ENCODE measurements at regions not wholly inside any gene's neighbourhood (a gene's known extent, or its start where the extent isn't known, plus 50 kb on each side); places are given as distances from the start of the nearest gene placed in this dataset.

DNA sequence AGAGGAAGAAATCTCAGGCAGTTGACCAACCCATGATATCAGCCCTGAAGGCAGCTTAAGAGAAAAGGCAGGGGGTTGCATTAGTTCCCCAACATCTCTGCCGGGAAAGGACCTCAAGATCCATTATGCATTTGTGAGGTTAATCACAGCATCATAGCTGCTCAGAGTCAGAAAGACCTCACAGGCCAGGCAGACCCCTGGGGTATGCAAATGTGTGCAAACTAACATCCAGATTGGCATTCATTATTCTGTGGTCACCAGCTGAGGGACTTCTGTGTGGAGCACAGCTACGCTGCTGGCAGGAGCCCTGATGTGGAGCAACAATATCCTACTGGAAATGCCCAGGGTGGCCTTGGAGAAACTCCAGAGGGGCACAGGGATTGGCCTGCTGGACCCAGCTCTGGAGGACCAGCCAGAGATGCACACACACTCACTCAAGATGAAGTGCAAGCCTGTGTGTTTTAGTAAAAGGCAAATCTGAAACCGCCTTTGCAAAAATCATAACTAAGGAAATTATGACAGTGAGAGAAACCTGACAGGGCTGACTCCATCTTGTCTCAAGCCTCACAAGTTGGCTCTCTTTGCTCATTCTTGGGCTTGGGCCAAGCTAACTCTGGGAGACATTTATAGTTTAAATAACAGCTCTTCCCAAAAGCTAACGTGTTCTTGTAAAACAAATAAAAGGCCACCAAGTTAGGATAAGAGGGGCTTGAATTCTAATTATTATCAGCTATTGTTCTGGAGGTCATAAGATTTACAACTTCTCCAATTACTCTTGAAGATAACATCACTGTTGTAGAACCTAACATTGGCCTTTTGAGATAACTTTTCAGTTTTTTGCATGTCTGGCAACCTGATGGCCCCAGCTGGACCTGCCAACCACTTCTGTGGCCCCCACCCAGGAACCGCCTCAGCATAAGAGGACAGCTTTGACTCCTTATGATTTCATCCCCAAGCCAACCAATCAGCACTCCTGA, 257.1 kb downstream of the UACA start:
- DNase-seq (ENCODE audit: low spot score) = no peak

DNA sequence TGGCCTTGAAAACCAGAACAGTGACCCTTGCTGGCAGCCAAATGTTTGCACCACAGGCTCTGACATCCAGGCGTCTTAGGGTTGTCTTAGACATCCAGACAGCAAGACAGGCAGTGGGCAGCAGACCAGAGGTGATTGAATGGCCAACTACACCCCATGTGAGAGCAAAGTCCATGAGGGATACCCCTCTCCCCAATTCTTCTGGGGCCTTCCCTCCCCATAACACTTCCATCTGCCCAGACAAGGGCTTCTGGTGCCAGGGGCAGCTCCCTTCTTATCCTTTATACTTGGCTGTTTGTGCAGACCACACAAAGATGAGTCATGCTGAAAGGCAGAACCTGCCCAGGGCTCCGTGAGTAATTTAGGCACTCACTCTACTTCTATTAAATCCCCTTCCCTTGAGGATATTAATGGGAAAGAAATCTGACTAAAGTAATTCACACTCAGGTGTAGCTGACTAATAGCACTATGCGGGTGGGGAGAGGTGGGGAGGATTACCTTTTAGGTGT, 257.9 kb downstream of the UACA start:
- DNase-seq (ENCODE audit: low spot score) = peak; percentile 60

DNA sequence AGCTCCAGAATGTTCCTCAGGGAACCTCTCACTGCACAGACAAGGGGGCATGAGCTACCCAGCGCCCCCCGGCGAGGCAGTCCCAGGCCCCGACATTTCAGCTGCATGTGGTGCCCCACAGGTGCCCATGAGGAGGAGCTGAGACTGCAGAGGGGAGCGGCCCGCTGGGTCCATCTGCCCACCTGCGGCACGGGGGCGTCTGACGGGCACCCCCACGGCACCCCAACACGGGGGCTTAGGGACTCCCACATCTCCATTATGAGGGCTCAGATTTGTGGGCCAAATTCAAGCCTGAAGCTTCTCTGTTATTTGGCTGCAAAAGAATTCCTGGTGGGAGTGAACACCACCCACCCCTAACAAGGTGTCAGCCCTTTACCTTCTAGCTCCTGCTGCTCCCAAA, 258.4 kb downstream of the UACA start:
- DNase-seq (ENCODE audit: low spot score) = no peak

DNA sequence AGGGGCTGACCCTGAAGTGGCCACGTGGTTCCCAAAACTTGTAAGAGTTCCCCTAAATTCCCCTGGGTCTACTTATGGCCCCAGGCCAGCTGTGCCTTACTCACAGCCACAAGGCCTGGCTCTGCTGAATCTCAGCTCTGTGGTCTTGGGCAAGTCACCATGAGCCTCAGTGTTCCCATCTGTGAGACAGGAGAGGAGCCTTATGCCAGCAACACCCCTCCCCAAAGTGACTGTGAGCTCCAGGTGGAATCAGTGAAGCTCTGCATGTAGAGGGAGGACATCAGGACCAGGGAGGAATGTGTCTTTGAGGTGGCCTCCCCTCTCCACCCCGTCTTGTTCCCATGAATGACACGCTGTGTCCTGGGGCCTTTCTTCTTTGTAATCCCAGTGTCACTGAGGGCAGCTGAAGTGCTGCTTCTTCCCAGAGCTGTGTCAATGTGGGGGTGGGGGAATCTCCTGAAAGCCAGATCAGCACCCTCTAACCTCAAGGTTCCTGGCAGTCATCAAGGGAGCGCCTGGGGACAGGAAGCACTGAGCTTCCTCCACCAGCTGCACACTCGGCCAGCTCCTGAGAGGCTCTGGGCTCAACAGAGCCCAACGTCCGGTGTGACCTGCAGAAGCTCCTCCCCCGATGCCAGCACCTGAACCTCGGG, 258.9 kb downstream of the UACA start:
- DNase-seq (ENCODE audit: low spot score) = peak; percentile 70

DNA sequence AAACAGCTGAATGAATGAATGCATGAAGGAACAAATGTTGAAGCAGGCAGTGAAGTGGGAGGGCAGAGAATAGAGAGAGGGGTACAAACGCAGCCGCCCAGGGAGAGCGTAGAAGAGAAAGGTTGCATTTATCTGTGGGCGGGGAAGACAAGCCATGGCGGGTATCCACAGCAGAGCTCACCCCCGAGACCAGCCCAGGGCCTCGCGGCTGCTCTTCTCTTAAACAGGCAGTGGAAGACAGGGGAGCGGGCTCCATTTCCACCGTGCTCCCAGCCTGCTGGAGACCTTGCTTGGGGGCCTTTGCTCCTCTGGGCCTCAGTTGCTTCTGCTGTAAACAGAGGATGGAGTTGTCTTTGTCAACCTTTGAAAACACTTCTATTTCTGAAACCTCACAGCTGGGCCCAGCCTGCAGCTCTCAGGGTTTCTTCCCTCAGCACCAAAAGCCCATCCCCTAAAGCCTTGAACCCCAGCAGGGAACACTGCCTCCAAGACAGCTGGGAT, 259.5 kb downstream of the UACA start:
- no peak for DNase-seq (ENCODE audit: low spot score)

DNA sequence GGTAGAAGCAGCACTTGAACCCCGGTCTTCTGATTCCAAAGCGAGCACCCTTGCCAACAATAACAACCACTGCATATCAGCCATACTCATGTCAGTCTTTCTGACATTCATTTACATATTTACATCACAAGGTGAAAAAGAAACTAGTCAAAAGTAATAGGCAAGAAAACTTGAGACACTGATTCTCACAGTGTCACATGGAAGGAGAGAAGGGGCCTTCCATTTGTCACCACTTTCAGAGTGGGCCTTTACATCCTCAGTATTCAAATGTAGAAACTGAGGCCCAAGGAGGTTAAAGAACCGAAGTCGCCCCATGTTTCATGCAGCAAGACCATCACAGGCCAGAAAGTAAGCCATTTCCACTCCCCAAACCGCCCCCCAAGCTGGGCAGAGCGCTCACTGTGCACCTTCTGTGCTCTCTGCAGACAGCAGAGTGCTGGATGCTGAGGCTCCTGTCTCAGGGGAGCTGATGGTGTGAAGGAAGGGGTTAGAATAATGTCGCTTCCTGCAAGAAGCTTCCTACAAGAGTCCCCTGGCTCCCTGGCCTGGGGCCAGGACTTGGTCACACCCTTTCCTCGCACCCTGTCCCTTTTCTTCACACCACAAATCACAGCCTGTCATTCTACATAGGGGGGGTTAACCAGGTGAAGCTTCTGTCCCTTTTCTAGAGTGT, 260.1 kb downstream of the UACA start:
- no peak for DNase-seq (ENCODE audit: low spot score)

DNA sequence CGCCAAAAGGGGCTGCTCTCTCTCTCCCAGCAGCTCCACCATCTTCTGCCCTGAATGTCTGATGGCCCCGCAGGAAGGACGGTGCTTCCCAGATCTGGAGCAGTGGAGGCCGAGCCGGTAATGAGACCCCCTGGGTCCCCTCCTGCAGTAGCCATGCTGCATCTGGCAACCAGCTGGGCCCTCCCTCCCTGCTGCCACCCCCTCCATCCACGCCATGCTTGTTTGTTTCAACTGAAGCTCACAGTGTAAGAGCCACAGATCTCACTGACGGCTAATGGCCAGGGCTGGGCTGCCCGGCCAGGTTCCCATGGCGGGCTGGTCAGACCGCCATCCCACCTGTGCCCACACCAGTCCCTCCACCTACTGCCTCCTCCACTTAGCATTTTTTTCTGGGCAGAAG, 260.8 kb downstream of the UACA start:
- no peak for DNase-seq (ENCODE audit: low spot score)

DNA sequence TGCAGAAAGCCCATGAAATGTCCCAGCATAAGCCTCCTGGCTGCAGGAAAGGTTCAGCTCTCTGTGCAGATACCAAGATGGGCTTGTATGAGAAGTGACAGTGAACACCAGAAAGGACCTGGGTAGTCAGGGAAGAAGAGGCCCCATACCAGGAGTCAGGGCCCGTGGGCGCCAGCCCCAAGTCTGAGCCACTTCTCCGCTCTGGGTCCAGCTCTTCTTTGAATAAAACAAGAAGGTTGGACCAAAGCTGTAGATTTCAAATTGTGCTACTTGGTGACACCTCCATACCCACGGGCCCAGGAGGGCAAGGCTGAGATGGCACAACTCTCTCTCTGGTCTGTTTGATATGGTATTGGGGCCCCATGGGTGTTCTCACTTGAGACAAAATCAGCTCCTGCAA, 261.5 kb downstream of the UACA start:
- no peak for DNase-seq (ENCODE audit: low spot score)

DNA sequence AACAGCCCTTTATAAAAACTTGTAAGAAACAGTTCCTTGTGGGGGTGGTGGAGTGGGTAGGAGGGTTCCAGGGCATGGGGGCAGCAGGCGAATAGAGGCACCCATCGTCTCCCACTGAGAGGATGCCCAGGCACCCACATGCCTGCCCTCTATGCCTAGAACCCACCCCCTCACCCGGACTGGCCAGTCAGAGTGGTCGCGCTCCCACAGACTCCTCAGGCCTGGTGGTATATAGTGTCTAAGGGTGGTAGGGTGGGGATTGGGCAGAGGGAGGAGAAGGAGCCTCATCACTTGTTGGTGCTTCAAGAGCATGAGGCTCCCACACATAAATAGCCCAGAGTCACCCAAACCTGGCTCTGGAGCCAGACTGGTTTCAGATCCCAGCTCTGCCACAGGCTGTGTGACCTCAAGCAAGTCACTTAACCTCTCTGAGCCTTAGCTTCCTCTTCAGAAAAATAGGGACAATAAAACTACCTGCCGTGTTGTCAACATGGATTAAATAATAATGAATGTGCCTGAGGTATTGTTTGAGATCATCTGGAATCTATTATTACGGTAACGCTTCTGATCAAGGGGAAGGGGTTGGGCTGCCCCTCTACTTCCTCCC, 262.1 kb downstream of the UACA start:
- no peak for DNase-seq (ENCODE audit: low spot score)

DNA sequence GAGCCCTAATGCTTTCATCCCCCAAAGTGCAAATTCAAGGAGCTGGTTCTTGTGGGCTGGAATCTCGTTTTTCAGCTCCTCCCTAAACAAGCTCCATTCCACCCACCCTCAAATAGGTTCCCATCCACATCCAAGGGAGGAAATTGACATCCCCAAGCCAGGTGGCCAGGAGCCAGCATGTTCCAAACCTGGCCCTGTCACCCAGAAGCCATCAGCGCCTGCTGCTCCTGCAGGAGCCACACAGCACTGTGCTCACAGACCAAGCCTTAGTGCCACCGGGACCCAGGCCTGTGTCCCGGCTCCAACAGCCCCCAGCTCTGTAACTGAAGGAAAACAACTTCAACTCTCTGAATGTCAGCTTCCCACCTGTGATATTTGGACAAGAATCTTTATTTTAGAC, 263.6 kb downstream of the UACA start:
- DNase-seq (ENCODE audit: low spot score) = no peak

DNA sequence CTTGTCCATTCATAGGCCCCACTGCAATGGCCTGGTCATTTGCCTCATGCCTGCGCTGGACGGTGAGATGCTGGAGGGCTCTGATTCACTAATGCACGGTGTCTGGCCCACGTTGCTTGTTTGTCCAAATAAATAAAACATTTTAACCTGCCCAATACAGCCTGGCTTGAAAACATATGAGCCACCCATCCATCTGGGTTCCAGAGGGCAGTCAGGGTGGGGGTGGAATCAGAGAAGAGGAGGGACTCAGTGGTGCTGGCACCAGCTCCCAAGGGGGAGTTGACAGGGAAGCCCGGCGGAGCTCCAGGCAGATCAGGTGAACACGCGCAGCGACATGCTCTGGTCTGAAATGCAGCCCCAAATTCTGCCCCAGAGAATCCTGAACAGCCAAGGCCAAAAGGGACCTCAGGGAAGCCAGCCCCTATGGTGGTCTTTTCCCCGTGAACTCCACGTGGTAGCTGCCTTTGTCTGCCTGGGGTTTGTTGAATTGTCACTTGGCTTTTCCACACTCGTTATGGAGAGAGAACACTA, 265.2 kb downstream of the UACA start:
- no peak for DNase-seq (ENCODE audit: low spot score)

DNA sequence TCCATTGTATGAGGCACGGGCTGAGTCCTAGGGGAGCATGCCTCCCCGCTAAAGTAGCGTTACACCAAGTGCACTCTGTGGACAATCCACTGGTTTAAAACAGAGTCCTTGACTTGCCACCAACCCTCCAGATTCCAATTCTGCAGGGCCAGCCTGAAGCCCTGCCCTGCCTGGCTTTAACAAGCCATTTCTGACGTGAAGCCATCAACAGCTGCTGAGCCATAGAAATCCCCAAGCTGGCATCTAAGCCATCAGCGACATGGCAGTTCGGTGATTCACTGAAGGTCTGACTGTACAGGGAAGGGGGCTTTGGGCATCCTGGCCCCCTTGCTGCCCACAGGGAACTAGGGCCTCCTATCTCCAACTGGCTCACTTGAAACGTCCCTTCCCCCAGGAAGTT, 265.7 kb downstream of the UACA start:
- no peak for DNase-seq (ENCODE audit: low spot score)

DNA sequence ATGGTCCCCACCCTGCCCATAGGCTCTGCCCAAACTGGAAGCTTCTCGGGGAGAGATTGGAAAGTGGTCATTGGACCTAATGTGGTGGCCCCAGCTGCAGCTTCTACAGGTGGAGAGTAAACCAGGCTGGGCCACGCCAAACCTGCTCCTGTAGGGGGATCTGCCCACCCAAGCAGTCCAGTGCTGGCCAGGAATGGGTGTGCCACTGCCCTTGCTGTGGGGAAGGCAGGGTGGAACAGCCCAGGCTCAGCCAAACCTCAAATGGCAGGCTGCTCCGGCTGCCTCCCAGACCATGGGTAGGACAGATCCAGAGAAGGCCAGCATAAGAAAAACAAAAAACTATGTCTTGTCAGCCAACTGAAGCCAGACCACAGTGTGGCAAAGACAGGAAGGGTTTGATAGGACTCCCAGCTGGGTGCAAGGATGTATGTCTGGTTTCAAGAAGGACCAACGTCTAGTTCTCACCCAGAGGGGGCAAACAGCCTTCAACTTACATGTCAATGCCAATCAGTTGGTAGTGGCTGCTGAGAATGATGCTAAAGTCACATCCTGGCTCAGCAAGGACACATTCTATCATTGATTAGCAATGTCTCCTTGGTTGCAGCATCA, 267.3 kb downstream of the UACA start:
- no peak for DNase-seq (ENCODE audit: low spot score)

DNA sequence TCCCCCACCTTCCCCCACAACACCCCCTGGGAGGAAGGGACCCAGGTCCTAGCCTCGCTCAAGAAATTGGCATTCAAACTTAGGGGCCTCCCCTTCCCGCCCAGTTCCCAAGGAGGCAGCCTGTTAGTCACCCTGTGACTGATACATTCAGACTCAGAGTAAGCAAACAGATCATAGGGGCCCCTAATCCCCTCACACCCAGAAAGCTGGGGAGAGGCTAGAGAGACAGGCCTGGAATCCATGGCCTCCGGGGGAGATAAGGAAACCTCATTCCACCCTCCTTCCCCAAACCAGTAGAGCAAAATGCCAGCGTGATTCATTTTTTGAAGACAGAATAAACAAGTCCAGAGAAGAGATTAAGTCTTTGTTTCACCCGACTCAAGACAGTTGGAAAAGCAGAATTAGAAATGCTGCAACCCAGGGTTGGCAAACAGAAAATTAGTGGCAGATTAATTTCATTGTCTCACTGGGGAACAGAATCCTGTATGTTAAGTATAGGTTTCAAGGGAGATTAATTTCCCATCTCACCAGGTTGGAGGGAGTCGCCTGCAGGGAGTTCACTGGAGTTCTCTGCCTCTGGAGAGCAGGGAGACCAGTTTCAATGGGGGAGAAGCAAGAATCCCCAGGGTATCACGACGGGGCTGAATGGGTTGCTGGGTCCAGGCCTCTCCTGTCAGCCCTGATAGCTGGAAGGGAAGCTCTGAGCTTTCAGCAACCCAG, 268.3 kb downstream of the UACA start:
- no peak for DNase-seq (ENCODE audit: low spot score)

DNA sequence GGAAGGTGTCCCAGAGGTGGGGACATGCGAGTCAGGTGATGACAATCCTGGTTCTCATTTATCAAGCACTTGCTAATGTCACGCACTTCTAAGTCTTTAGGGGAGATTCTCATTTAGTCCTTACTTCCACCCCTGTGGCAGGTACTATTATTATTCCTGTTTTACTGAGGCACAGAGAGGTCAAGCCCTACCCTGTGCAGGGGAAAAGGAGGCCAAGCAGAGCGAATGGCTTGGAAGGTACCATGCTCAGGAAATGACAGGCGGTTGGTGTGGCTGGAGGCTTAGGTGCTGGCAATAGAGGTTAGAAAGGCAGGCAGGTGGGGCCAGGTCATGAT, 268.9 kb downstream of the UACA start:
- no peak for DNase-seq (ENCODE audit: low spot score)

DNA sequence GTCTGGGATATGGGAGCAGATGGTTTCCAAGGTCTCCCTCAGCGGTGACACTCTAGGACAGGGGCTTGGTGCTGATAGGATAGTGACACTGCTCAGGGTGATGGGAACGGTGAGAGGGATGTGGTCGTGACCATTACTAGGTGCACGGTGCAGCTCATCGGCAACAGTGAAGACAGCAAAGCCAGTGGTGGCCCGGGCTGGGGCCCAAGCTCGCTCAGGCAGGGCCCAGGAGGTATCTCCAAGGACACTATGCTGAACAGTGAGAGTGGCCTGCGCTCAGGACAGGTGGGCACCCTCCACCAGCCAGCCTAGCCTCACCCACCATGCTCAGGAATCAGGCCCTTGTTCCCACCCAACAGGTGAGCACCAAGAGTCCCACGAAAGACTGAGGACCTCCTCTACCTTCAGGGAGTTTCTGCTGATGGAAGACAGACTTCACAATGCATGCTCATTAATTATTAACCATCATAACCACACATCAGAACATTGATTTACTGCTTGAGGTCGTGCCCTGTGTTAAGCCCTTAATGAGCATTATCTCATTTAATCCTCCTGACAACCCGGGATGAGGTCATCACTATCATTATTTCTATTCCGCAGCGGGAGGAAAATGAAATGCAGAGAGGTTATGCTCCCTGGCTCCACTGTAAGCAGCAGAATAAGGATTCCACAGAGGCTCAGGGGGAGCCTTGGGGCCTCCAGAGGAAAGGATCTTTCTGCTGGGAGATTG, 269.4 kb downstream of the UACA start:
- DNase-seq (ENCODE audit: low spot score) = no peak

DNA sequence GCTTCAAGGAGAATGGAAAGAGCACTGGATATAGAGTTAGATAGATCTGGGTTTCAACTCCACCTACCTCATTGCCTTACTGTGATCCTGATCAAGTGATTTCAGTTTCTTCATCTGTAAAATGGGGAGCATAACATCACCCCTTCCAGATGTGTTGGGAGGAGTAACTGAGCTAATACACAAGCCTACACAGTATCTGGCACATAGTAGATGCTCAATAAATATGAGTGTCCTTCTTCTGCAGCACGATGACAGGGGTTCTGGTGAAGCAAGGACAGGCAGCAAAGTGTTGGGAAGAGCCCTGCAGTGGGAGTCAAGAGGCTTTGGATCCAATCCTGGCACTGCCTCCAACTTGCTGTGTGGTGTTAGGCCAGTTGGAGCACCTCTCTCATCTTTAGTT, 270.0 kb downstream of the UACA start:
- DNase-seq (ENCODE audit: low spot score) = no peak

DNA sequence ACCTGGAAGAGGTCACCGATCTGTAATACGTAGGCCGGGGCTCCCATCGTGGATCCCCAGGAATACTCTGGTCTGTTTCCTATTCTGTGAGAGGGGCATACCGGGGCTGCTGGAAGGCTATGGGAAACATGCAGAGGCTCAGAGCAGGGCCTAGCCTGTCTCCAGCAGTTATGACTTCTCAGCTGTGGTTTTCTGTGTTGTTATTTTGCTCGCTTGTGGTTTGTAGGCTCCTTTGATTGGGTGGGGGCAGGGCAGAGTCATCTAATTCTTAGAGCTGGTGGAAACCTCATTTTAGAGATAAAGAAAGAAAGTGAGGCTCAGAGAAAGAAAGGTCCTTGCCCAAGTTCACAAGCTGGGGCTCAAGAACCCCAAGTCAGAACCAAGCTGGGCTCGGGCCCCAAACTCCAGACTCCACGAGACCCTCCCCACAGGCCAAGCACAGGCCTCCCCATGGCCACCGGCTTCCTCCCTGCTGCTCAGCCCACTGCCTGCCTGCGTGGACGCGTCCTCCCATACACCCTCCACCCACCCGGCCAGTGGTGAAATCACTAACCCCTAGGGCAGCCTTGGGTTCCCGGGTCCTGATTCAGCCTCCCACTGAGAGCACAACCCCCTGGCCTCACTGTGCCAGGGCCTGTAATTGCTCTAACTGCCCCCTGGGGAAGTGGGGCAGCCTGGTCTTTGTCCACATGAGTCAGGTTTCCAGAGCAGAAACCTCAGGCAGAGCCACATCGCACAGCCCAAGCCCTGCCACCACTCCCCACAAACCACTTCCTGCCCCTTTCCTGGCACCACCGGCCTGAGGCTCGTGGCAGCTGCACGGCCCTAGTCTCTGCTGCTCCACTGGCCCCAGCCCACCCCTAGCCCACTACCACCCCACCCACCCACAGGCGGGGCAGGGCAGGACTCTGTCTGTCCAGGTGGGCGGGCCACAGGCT, 270.8 kb downstream of the UACA start:
- DNase-seq (ENCODE audit: low spot score) = peak; percentile 47

DNA sequence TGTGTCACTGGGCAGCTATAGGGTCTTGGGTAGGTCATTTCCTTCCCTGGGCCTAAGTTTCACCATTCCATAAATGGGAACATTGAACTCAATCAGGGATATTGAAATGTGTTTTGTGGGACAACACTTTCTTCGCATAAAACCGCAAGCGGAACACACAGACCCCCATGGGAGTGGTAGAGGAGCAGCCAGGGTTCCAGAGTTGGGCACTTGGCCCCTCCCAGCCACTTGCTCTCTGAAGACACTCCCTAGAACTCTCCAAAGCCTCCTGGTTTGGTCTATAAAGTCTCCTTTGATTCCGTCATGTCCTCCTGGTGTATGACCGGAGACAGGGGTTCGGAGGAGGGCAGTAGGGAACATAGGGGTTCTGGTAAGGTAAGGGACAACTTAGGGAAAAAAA, 271.7 kb downstream of the UACA start:
- DNase-seq (ENCODE audit: low spot score) = no peak
